Vagina (tissue), 2 donors: ENCODE measurements at regions not wholly inside any gene's neighbourhood (a gene's known extent, or its start where the extent isn't known, plus 50 kb on each side); places are given as distances from the start of the nearest gene placed in this dataset.

Source experiments
- DNase-seq, 2 donors: peaks; one replicate each; pipeline ENCODE4 v3.0.0-alpha.2; 2017; ENCODE audit errors: extremely low spot score in 2 of 2
- H3K27ac ChIP-seq: fragments of 200-600 bp; sonication (generic); one replicate; pipeline ENCODE4 v1.5.1; 2019
- H3K27me3 ChIP-seq: fragments of 200-600 bp; sonication (generic); one replicate; pipeline ENCODE4 v1.5.1; 2019
- H3K36me3 ChIP-seq, 2 donors: fragments of 200-600 bp; sonication (generic); one replicate each; pipeline ENCODE4 v1.5.1; 2017 to 2019
- H3K4me1 ChIP-seq: fragments of 200-600 bp; sonication (generic); one replicate; pipeline ENCODE4 v1.5.1; 2019
- H3K4me3 ChIP-seq, 2 donors: fragments of 200-600 bp; sonication (generic); 1 replicate in 1 of 2; 2 replicates in 1 of 2; pipeline ENCODE4 v1.5.1; 2016 to 2019
- H3K9me3 ChIP-seq: fragments of 200-600 bp; sonication (generic); one replicate; pipeline ENCODE4 v1.5.1; 2019
- CTCF ChIP-seq, 3 experiments: fragments of 450-650 bp in 2 of 3; fragments of 200-600 bp in 1 of 3; sonication (generic) in 1 of 3; IDR thresholded peaks; one replicate each; pipeline ENCODE4 v1.5.1; 2017 to 2019; ENCODE audit warnings: antibody characterized with exemption in 3 of 3, mild to moderate bottlenecking in 2 of 3, moderate library complexity in 2 of 3
- POLR2A ChIP-seq, 2 donors: fragments of 450-650 bp; IDR thresholded peaks; one replicate each; pipeline ENCODE4 v1.6.1; 2017; ENCODE audit warnings: antibody characterized with exemption in 2 of 2, mild to moderate bottlenecking in 2 of 2, moderate library complexity in 2 of 2
- POLR2AphosphoS5 ChIP-seq, 2 donors: sonication (generic); formaldehyde crosslinking; IDR thresholded peaks; one replicate each; pipeline ENCODE4 v1.9.0; 2017; ENCODE audit warnings: antibody characterized with exemption in 2 of 2, mild to moderate bottlenecking in 2 of 2, low read depth in 1 of 2; ENCODE audit not compliant: insufficient read depth in 1 of 2
- intact Hi-C: fragments of 100-400 bp; cut with DNase I; formaldehyde crosslinking; loops from one replicate; pipeline ENCODE4 v1.15.1; 2023

GRCh38 chr16:54361246-54361645, 74.7 kb upstream of the IRX3 start:
- no peak for DNase-seq
- TF ChIP-seq POLR2A (IDR thresholded peaks at IDR 0.05) (no peak), POLR2AphosphoS5 (IDR thresholded peaks at IDR 0.05; ENCODE audit: insufficient read depth in 1 of 2, low read depth in 1 of 2) (no peak), CTCF (IDR thresholded peaks at IDR 0.05) (no peak)

GRCh38 chr16:54360681-54361080, 74.1 kb upstream of the IRX3 start:
- intact Hi-C loops = no loop called here
- Histone ChIP-seq H3K36me3 (no peaks in the 10 kb centered on the region), H3K9me3 (no peaks in the 10 kb centered on the region), H3K27me3 (no peaks in the 10 kb centered on the region), H3K4me3 (no peak overlapping the region), H3K27ac (no peak overlapping the region), H3K4me1 (no peaks in the 10 kb centered on the region)
- TF ChIP-seq POLR2A (IDR thresholded peaks at IDR 0.05) (no peak), CTCF (IDR thresholded peaks at IDR 0.05) (no peak), POLR2AphosphoS5 (IDR thresholded peaks at IDR 0.05; ENCODE audit: insufficient read depth in 1 of 2, low read depth in 1 of 2) (no peak)
- no peak for DNase-seq

More at GRCh38 chr16:54361246-54361645, 74.7 kb upstream of the IRX3 start:
- intact Hi-C loops = no loop called here
- Histone ChIP-seq H3K36me3 (no peaks in the 10 kb centered on the region), H3K4me1 (no peaks in the 10 kb centered on the region), H3K4me3 (no peak overlapping the region), H3K9me3 (no peaks in the 10 kb centered on the region), H3K27me3 (no peaks in the 10 kb centered on the region), H3K27ac (no peak overlapping the region)

GRCh38 chr16:54359555-54359954, 73.0 kb upstream of the IRX3 start:
- no peaks in the 10 kb centered on the region for H3K27me3 ChIP-seq
- no peaks in the 10 kb centered on the region for H3K4me1 ChIP-seq
- intact Hi-C loops = no loop called here
- H3K9me3 ChIP-seq = no peaks in the 10 kb centered on the region
- no peak for DNase-seq
- H3K36me3 ChIP-seq = no peaks in the 10 kb centered on the region
- no peak overlapping the region for H3K27ac ChIP-seq
- TF ChIP-seq POLR2AphosphoS5 (IDR thresholded peaks at IDR 0.05; ENCODE audit: insufficient read depth in 1 of 2, low read depth in 1 of 2) (no peak), CTCF (IDR thresholded peaks at IDR 0.05) (no peak), POLR2A (IDR thresholded peaks at IDR 0.05) (no peak)
- no peak overlapping the region for H3K4me3 ChIP-seq

GRCh38 chr16:54359081-54359480, 72.5 kb upstream of the IRX3 start:
- no peaks in the 10 kb centered on the region for H3K27me3 ChIP-seq
- no peak for TF ChIP-seq POLR2A (IDR thresholded peaks at IDR 0.05)
- TF ChIP-seq POLR2AphosphoS5 (IDR thresholded peaks at IDR 0.05; ENCODE audit: insufficient read depth in 1 of 2, low read depth in 1 of 2) = peak in 1 of 2 donors; percentile 42
- no peak for TF ChIP-seq CTCF (IDR thresholded peaks at IDR 0.05)
- DNase-seq = no peak
- H3K4me3 ChIP-seq = no peak overlapping the region
- H3K4me1 ChIP-seq = no peaks in the 10 kb centered on the region
- no peaks in the 10 kb centered on the region for H3K36me3 ChIP-seq
- no peaks in the 10 kb centered on the region for H3K9me3 ChIP-seq
- H3K27ac ChIP-seq = no peak overlapping the region
- intact Hi-C loops = no loop called here

GRCh38 chr16:54356391-54356790, 69.8 kb upstream of the IRX3 start:
- Histone ChIP-seq H3K4me1 (no peaks in the 10 kb centered on the region), H3K27ac (no peak overlapping the region), H3K36me3 (no peaks in the 10 kb centered on the region), H3K27me3 (no peaks in the 10 kb centered on the region), H3K4me3 (no peak overlapping the region), H3K9me3 (no peaks in the 10 kb centered on the region)
- intact Hi-C loops = no loop called here
- no peak for TF ChIP-seq POLR2AphosphoS5 (IDR thresholded peaks at IDR 0.05; ENCODE audit: insufficient read depth in 1 of 2, low read depth in 1 of 2)
- TF ChIP-seq POLR2A (IDR thresholded peaks at IDR 0.05) = no peak
- TF ChIP-seq CTCF (IDR thresholded peaks at IDR 0.05) = no peak
- DNase-seq = no peak
